HG02943 (cell line): ENCODE measurements at regions not wholly inside any gene's neighbourhood (a gene's known extent, or its start where the extent isn't known, plus 50 kb on each side); places are given as distances from the start of the nearest gene placed in this dataset.

Experiments used
- ATAC-seq: cut with Tn5 transposase; IDR thresholded peaks from one replicate; pipeline ENCODE4 v1.9.1; 2021; ENCODE audit warnings: mild to moderate bottlenecking, low read depth, moderate library complexity; ENCODE audit not compliant: unreplicated experiment

DNA sequence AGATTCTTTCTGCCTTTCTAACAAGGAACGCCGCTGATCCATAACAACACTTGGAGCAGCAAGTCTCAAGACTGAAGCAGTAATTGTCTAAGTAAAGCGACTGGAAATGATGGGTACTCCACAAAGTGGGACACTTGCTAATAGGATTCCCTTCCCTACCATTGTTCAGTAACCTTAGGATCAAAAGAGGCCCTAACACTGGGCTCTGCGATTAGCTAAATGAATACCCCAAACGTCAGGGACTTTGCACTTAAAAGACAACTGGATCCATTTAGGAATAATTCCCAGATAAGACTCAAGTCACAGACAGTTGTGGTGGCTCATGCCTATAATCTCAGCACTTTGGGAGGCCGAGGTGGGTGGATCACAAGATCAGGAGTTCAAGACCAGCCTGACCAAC lies 221.9 kb upstream of the FGGY start:
- ATAC-seq = no peak

GRCh38 chr1:59076612-59077011 lies 220.3 kb upstream of the FGGY start:
- ATAC-seq = no peak

DNA sequence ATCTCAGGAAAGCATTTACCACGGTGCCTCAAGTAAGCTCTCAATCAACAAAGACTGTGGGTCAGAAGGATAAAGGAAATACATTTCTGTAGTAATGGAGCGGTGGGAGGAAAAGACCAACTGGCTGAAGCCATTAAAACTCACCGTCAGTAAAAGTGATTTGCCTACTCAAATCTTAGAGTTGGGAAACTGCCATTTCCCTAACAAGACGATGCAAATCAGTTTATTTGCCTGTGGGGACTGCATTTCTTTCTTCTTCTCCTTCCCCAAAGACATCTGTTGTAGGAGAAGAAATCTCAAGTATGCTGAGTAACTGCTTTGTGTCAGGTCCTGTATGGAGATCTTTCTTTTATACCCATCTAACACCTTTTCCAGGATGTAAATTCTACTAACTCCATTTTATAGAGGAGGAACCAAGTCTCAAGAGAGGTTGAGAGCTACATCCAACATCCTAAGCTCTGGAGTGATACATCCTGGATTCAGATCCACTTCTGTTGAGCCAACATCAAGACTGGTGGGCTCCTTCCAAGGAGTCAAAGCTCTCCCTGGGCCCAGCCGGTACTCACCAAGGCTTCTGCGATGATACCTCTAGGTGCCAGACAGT lies 219.3 kb upstream of the FGGY start:
- ATAC-seq = no peak

GRCh38 chr1:59078070-59078800 lies 218.7 kb upstream of the FGGY start:
- ATAC-seq = no peak

DNA sequence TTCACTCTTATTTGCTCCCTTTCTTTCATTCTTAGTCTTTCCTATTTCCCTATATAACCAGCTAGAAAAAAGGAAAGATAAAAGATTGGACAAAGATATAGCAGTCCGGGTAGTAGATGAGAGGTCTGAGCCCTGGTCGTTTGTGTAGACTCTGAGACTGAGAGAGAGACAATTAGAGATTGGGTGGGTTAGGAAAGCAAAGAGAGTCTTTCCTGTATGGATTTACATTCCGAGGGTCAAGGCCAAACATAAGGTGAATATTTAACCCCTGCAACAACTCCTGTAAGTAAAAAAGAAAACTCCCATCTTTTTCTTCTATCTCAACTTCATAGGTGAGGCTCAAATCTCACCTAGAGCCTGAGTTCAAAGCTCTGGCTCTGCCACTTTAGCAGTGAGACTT lies 218.0 kb upstream of the FGGY start:
- no peak for ATAC-seq

DNA sequence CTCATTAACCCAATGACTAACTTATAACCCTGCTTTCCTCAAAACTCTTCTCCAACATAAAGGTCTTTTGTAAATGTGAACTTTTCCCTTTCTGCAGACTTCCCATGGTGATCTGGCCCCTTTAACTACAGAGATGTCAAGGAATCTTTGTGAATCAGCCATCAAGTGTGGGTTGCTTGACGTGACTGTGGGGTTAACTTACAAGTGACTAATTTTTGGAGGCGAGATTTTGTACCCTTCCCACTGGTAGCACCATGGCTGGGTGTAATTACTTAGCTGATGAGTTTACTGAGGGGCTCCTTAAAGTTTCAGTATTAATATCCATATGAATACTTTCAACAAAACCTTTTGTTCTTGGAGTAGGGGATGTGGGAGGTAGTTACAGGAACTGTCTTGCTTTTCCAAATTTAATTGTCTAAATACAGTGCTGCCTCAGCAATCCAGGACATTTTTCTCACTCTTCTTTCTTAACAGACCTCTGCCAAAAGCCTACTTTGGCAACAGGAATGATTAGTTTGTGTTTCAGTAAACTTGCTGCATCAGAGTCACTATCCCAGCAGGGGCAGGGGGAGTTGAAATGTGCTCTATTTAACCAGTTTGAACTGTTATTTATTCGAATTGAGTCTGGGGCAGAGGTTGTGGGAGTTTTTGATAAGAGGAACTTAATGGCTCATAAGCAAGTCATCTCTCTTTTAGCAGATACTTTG lies 217.3 kb upstream of the FGGY start:
- ATAC-seq = no peak

DNA sequence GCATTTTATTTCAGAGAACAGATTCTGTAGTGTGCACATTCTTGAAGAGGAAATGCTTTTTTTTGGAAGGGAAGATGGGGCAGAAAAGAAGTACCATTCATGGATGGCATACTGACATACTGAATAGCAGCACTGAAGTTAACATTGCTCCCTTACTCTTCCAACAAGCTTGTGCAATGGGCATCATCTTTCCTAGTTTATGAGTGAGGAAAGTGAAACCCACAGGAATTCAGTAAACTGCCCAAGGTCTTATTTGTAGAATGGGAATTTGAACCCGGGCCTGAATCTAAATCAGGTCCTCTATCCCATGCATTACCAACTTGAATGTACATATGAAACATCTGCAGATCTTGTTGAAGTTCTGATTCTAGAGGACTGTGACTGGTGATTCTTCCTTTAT lies 215.7 kb upstream of the FGGY start:
- ATAC-seq = no peak

DNA sequence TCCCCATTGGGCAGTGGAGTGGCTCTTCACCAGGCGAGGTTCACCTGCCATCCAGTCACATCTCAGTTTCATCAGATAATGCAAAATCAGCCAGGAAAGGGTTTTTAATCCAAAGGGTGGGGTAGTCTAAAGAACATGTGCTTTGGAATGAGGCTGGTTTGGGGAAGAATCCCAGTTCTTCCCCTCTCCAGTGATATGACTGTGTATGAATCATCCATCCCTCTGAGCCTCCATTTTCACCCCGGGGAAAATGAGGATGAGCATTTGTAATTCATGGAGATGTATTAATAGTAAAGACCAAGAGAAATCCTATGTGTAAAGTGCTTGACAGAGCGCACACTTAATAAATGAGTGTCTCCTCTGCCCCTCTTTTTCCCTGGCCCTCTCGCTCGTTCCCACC lies 215.1 kb upstream of the FGGY start:
- no peak for ATAC-seq

DNA sequence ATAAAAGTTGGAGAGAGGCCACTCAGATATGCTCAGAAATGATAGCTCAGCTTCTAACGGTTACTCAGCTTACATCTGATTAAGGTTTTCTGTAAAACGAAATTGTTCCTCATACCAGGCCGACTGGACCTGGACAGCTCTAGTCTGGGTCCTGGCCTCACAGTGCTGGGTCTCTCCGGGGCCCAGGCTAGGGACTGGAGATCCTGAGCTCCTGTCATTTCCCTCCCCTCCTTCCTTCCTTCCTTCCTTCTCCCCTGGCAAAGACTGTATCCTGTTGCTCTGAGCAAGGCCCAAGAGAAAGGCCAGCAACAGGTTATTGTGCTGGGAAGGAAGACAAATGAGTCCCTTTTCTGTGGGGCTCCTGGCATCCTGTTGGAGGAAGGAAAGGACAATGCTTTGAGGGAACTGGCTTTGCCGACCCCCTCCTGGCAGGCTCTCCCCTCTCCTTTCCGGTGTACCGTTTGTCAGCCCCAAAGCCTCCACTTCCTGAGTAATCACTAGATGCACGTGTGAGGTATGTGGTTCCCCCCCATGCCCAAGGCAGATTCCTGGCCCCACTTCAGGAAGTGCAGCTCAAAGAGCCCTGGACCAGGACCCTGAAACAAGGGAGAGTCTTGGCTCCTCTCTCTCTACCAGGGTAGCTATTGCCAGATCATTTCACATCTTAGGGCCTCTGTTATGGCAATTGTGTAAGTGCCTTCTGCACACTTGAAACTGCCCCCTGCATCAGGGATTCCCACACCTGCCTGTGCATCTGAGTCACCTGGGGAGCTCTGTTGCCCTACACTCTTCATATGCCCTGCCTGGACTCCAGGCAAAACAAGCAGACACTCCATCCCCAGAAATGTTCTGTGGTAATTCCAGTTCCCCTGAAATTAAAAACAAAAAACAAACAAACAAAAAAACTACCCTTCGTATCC lies 212.7 kb upstream of the FGGY start:
- ATAC-seq = no peak

- no peak for ATAC-seq
Observed at GRCh38 chr1:59085101-59085500, 211.8 kb upstream of the FGGY start.

DNA sequence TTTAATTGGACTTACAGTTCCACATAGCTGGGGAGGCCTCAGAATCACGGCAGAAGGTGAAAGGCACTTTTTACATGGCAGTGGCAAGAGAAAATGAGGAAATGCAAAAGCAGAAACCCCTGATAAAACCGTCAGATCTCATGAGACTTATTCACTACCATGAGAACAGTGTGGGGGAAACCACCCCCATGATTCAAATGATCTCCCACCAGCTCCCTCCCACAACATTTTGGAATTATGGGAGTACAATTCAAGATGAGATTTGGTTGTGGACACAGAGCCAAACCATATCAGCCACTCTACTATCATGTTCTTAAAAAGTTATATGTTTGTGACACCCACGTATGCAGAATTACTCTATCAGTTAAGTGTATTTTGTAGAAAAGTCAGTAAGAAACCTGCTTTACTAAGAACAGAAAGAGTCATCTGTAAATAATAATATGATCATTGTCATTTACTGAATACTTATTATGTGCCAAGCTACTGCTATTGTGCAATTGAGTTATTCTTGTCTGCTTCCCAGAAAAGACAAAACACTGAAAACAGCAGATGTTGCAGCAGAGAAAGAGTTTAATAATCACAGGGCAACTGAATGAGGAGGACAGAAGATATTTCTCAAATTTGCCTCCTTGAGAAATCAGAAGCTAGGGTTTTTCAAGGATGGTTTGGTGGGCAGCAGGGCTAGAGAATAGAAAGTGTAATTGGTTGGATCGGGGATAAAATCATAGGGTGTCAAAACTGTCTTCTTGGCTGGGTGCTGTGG lies 207.7 kb upstream of the FGGY start:
- ATAC-seq = no peak

- ATAC-seq = no peak
Observed at GRCh38 chr1:59089922-59090457, 206.9 kb upstream of the FGGY start.

DNA sequence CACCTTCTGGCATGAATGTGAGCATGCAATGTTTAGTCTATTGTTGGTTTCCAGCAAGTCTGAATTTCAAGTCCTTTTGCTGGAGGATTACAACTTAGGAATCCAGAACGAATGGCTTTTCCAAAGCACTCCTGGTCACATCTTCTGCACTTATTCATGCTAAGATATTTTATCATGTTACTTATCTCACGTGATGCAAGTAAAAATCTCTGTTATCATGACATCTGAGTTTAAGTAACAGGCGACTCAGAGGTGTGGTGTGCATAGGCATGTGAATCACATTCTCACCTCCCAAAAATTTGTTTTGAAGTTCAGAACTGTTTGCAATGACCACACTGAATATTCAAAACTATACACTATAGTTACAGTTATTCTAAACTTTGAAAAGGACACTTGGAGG lies 204.8 kb upstream of the FGGY start:
- no peak for ATAC-seq

- no peak for ATAC-seq
Observed at GRCh38 chr1:59094001-59094400, 202.9 kb upstream of the FGGY start.

DNA sequence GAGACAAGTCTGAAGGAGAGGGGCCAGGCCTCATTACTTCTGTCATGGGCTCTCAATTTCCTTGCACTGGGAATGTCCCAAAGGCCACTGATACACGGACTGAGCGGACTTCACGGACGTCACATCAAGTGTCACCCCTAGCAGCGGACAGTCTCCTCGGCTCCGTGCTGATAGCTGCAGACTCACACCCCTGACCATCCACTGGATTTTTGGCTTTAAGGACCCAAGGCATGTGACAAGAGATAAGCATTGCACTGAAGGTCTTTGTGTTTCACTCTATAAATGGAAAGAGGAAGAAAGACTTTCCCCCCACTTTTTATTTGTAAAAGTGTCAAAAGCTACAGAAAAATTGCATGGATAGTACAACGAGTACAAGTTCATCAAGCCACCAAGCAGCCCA lies 200.4 kb upstream of the FGGY start:
- no peak for ATAC-seq

DNA sequence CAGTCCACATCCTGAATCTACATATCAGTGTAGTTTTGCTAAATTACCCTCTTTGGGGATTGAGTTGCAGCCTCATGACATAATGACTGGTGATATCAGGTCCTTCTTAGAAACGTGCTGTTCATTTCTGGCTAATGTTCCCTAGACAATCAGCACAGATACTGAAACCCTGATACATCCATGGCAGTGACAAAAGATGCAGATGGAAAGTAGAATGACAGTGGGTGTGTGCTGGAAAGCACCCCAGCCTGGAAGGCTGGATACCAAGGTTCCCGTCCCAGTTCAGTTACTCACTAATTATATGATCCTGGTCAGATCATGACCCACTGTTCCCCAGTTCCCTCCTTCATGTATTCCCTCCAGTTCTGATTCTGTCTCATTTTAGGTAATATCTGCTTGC lies 198.2 kb upstream of the FGGY start:
- no peak for ATAC-seq

- ATAC-seq = no peak
Observed at GRCh38 chr1:59100708-59101374, 196.1 kb upstream of the FGGY start.

DNA sequence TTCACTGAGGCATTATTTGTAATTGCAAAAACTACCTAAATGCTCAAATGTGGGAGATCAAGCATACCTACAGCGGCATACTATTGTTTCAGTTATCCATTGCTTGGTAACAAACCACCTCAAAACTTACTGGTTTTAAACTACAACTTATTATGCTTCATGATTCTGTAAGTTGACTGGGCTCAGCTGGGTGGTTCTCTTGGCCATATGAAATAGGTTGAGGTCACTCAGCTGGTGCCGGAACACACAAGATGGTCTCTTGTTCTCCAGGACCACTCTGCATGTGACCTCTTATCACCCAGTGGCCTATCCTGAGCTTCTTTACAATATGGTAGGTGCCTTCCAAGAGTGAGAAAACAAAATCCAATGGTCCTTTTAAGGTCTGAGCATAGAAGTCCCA lies 195.4 kb upstream of the FGGY start:
- ATAC-seq = no peak

DNA sequence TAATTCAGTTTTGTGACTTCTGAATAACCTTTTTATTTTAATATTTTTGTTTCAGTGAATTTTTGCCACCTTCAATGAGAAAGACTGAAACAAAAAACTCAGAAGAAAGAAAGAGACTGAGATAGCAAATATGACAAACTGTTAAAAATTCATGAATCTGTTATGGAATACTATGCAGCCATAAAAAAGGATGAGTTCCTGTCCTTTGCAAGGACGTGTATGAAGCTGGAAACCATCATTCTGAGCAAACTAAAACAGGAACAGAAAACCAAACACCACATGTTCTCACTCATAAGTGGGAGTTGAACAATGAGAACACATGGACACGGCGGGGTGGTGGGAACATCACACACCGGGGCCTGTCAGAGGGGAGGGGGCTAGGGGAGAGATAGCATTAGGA lies 193.4 kb upstream of the FGGY start:
- no peak for ATAC-seq
